Transverse colon (tissue), 4 donors: ENCODE measurements at regions not wholly inside any gene's neighbourhood (a gene's known extent, or its start where the extent isn't known, plus 50 kb on each side); places are given as distances from the start of the nearest gene placed in this dataset.

Source experiments
- POLR2AphosphoS5 ChIP-seq, 3 donors: sonication (generic); formaldehyde crosslinking; IDR thresholded peaks; one replicate each; pipeline ENCODE4 v1.6.1; 2016; ENCODE audit warnings: antibody characterized with exemption in 3 of 3
- TF ChIP-seq, protein P1 (sequence below), 5 experiments: fragments of 200-600 bp in 3 of 5; fragments of 450-650 bp in 2 of 5; sonication (generic) in 3 of 5; IDR thresholded peaks; 1 replicate in 2 of 5; 2 replicates in 3 of 5; pipeline ENCODE4 v1.5.1; 2016 to 2017; ENCODE audit warnings: antibody characterized with exemption in 5 of 5, inconsistent platforms in 3 of 5, mild to moderate bottlenecking in 2 of 5, moderate library complexity in 1 of 5

DNA sequence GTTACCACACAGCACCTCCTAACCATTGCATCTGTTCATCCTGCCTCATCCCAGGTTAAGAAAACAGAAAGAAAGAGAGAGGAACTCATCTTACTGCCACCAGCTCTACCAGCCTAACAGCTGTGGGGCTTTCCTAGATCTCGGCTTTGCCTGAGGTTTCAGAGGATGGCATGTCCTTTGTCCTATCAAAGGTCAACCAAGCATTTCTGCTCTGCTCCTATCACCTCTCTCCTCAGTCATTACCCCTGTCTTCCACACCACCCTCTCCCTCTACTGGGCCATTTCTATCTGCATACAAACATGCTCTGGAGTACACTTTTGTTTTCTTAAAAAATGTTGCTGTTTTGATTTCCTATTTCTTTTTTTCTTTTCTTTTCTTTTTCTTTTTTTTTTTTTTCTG, 393.3 kb downstream of the IRS2 start:
- TF ChIP-seq, protein P1, sequence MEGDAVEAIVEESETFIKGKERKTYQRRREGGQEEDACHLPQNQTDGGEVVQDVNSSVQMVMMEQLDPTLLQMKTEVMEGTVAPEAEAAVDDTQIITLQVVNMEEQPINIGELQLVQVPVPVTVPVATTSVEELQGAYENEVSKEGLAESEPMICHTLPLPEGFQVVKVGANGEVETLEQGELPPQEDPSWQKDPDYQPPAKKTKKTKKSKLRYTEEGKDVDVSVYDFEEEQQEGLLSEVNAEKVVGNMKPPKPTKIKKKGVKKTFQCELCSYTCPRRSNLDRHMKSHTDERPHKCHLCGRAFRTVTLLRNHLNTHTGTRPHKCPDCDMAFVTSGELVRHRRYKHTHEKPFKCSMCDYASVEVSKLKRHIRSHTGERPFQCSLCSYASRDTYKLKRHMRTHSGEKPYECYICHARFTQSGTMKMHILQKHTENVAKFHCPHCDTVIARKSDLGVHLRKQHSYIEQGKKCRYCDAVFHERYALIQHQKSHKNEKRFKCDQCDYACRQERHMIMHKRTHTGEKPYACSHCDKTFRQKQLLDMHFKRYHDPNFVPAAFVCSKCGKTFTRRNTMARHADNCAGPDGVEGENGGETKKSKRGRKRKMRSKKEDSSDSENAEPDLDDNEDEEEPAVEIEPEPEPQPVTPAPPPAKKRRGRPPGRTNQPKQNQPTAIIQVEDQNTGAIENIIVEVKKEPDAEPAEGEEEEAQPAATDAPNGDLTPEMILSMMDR (IDR thresholded peaks at IDR 0.05): no peak
- TF ChIP-seq POLR2AphosphoS5 (IDR thresholded peaks at IDR 0.05): no peak
